Suppressor macrophage treated with lipopolysaccharide for 1 hour (primary cell): ENCODE measurements at regions not wholly inside any gene's neighbourhood (a gene's known extent, or its start where the extent isn't known, plus 50 kb on each side); places are given as distances from the start of the nearest gene placed in this dataset.

Experiments
- DNase-seq, 3 donors: peaks; one replicate each; pipeline ENCODE4 v3.0.0-alpha.2; 2020 to 2022

- DNase-seq: no peak
These were observed 96.2 kb upstream of the ATP6AP2 start for GRCh38 chrX:40484408-40485091.

GRCh38 chrX:40483502-40483901 is 97.3 kb upstream of the ATP6AP2 start:
- no peak for DNase-seq

GRCh38 chrX:40479777-40480318 is 100.9 kb upstream of the ATP6AP2 start:
- DNase-seq: peak in 1 of 3 donors; percentile 52

- no peak for DNase-seq
These were observed 102.2 kb upstream of the ATP6AP2 start for GRCh38 chrX:40478474-40479065.

GRCh38 chrX:40476958-40477357 is 103.8 kb upstream of the ATP6AP2 start:
- DNase-seq: no peak

- DNase-seq: no peak
These were observed 106.1 kb upstream of the ATP6AP2 start for GRCh38 chrX:40474645-40475044.

- DNase-seq: no peak
These were observed 106.6 kb upstream of the ATP6AP2 start for GRCh38 chrX:40474205-40474626.

GRCh38 chrX:40473460-40474204 is 107.1 kb upstream of the ATP6AP2 start:
- no peak for DNase-seq

GRCh38 chrX:40471965-40472648 is 108.7 kb upstream of the ATP6AP2 start:
- peak in 2 of 3 donors; percentile 28 to 30 for DNase-seq

- no peak for DNase-seq
These were observed 109.8 kb upstream of the ATP6AP2 start for GRCh38 chrX:40470830-40471429.

GRCh38 chrX:40469316-40469715 is 111.5 kb upstream of the ATP6AP2 start:
- no peak for DNase-seq

GRCh38 chrX:40468033-40468846 is 112.5 kb upstream of the ATP6AP2 start:
- DNase-seq: peak; percentile 72 to 74 (median 73)

GRCh38 chrX:40467454-40467853 is 113.3 kb upstream of the ATP6AP2 start:
- peak in 2 of 3 donors; percentile 35 to 38 for DNase-seq

GRCh38 chrX:40465735-40466551 is 114.8 kb upstream of the ATP6AP2 start:
- peak; percentile 73 to 79 (median 74) for DNase-seq

GRCh38 chrX:40462795-40463194 is 118.0 kb upstream of the ATP6AP2 start:
- DNase-seq: no peak

GRCh38 chrX:40460926-40461325 is 119.8 kb upstream of the ATP6AP2 start:
- DNase-seq: no peak

- DNase-seq: no peak
These were observed 121.1 kb upstream of the ATP6AP2 start for GRCh38 chrX:40459571-40460158.

GRCh38 chrX:40457406-40457805 is 123.4 kb upstream of the ATP6AP2 start:
- DNase-seq: peak; percentile 36 to 57 (median 49)

- no peak for DNase-seq
These were observed 128.7 kb upstream of the ATP6AP2 start for GRCh38 chrX:40452031-40452430.

GRCh38 chrX:40449956-40450706 is 130.6 kb upstream of the ATP6AP2 start:
- no peak for DNase-seq
